ENCODE measurements at regions not wholly inside any gene's neighbourhood (a gene's known extent, or its start where the extent isn't known, plus 50 kb on each side); places are given as distances from the start of the nearest gene placed in this dataset.

- H3K4me3 Mint-ChIP-seq = no peak overlapping the region
- H3K9me3 Mint-ChIP-seq = no peaks in the 10 kb centered on the region
- H3K27ac Mint-ChIP-seq = no peak overlapping the region
- no peak for ATAC-seq
- intact Hi-C loops (cut with micrococcal nuclease) = no loop called here
- no peak for DNase-seq
- H3K36me3 Mint-ChIP-seq (ENCODE audit: low read depth) = no peaks in the 10 kb centered on the region
- POLR2A ChIA-PET = no interaction called here
- CTCF ChIA-PET = no interaction called here
- no peak for TF ChIP-seq CTCF (IDR thresholded peaks at IDR 0.05)
- no peaks in the 10 kb centered on the region for H3K27me3 Mint-ChIP-seq
- H3K4me1 Mint-ChIP-seq (ENCODE audit: low read depth) = no peaks in the 10 kb centered on the region
Observed at GRCh38 chr6:84330325-84330724, 102.9 kb upstream of the CEP162 start.

- Mint-ChIP-seq H3K27me3 (no peaks in the 10 kb centered on the region), H3K4me3 (no peak overlapping the region), H3K36me3 (ENCODE audit: low read depth) (no peaks in the 10 kb centered on the region), H3K27ac (no peak overlapping the region), H3K4me1 (ENCODE audit: low read depth) (no peaks in the 10 kb centered on the region), H3K9me3 (no peaks in the 10 kb centered on the region)
- CTCF ChIA-PET = no interaction called here
- POLR2A ChIA-PET = no interaction called here
- DNase-seq = no peak
- ATAC-seq = no peak
- intact Hi-C loops (cut with micrococcal nuclease) = no loop called here
- no peak for TF ChIP-seq CTCF (IDR thresholded peaks at IDR 0.05)
Observed at GRCh38 chr6:84329516-84329915, 102.1 kb upstream of the CEP162 start.

- Mint-ChIP-seq H3K36me3 (ENCODE audit: low read depth) (no peaks in the 10 kb centered on the region), H3K27me3 (no peaks in the 10 kb centered on the region), H3K27ac (no peak overlapping the region), H3K4me1 (ENCODE audit: low read depth) (no peaks in the 10 kb centered on the region), H3K9me3 (no peaks in the 10 kb centered on the region), H3K4me3 (no peak overlapping the region)
- ChIA-PET CTCF (no interaction called here), POLR2A (no interaction called here)
- DNase-seq = no peak
- intact Hi-C loops (cut with micrococcal nuclease) = no loop called here
- no peak for TF ChIP-seq CTCF (IDR thresholded peaks at IDR 0.05)
- ATAC-seq = no peak
Observed at GRCh38 chr6:84329077-84329476, 101.6 kb upstream of the CEP162 start.

- no peaks in the 10 kb centered on the region for H3K4me1 Mint-ChIP-seq (ENCODE audit: low read depth)
- H3K27ac Mint-ChIP-seq = no peak overlapping the region
- no peaks in the 10 kb centered on the region for H3K36me3 Mint-ChIP-seq (ENCODE audit: low read depth)
- DNase-seq (no peak), ATAC-seq (no peak)
- H3K27me3 Mint-ChIP-seq = no peaks in the 10 kb centered on the region
- ChIA-PET CTCF (no interaction called here), POLR2A (no interaction called here)
- intact Hi-C loops (cut with micrococcal nuclease) = no loop called here
- H3K9me3 Mint-ChIP-seq = peaks cover 5% of the 10 kb centered on the region
- TF ChIP-seq CTCF (IDR thresholded peaks at IDR 0.05) = no peak
- H3K4me3 Mint-ChIP-seq = no peak overlapping the region
Observed at GRCh38 chr6:84317463-84317862, 90.0 kb upstream of the CEP162 start.

GRCh38 chr6:84314377-84314898 lies 87.0 kb upstream of the CEP162 start:
- CTCF ChIA-PET = no interaction called here
- POLR2A ChIA-PET = no interaction called here
- ATAC-seq = no peak
- no peak for DNase-seq
- H3K9me3 Mint-ChIP-seq = peaks cover 5% of the 10 kb centered on the region
- H3K4me1 Mint-ChIP-seq (ENCODE audit: low read depth) = no peaks in the 10 kb centered on the region
- intact Hi-C loops (cut with micrococcal nuclease) = no loop called here
- no peak for TF ChIP-seq CTCF (IDR thresholded peaks at IDR 0.05)
- H3K27me3 Mint-ChIP-seq = peaks cover 2% of the 10 kb centered on the region
- H3K36me3 Mint-ChIP-seq (ENCODE audit: low read depth) = no peaks in the 10 kb centered on the region
- no peak overlapping the region for H3K4me3 Mint-ChIP-seq
- no peak overlapping the region for H3K27ac Mint-ChIP-seq
